GM12892 (cell line): ENCODE measurements at regions not wholly inside any gene's neighbourhood (a gene's known extent, or its start where the extent isn't known, plus 50 kb on each side); places are given as distances from the start of the nearest gene placed in this dataset.

Source experiments
- POLR2A ChIP-seq: IDR thresholded peaks from 2 replicates; pipeline ENCODE4 v1.6.1; 2011; ENCODE audit warnings: low read depth, low read length, control low read depth
- POLR2AphosphoS5 ChIP-seq: IDR thresholded peaks from 2 replicates; pipeline ENCODE4 v1.6.1; 2011; ENCODE audit warnings: low read depth, low read length, control low read depth
- TAF1 ChIP-seq: IDR thresholded peaks from 2 replicates; pipeline ENCODE4 v1.6.1; 2011; ENCODE audit warnings: low read depth, mild to moderate bottlenecking, control low read depth, low read length, borderline replicate concordance

DNA sequence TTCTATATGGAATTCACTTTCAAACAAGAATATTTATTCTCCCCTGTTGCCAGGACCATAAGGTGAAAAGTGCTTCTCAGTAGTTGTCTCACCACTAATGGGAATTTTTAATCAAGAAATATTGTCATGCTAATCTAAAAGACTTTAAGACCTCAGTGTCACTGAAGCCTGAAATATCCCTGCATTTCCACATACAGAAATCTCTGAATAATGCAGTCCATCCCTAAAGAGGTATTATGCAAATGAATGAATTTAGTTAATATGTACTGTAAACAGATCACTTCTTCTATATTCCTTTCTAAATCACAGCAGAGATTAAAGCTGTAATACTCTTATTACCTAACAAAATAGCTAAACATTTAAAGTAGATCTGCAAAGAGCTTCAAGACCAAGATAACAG is 531.1 kb upstream of the CDH6 start:
- no peak for TF ChIP-seq POLR2AphosphoS5
- TF ChIP-seq POLR2A, result no peak
- TF ChIP-seq TAF1, result no peak
